NCI-H1417 (cell line): ENCODE measurements at regions not wholly inside any gene's neighbourhood (a gene's known extent, or its start where the extent isn't known, plus 50 kb on each side); places are given as distances from the start of the nearest gene placed in this dataset.
"Not testable (repeated sequence)": the region's sequence is repeated elsewhere in the genome, so short reads cannot be mapped to it uniquely, and the experiment has no call there.

Experiments used
- DNase-seq, 3 experiments: peaks; one replicate each; lab custom pipeline; 2025; lab: John Stamatoyannopoulos, UW

- DNase-seq = no peak
These were observed 537.5 kb downstream of the BTBD3 start for GRCh38 chr20:12455148-12455547.

- no peak for DNase-seq
These were observed 540.5 kb downstream of the BTBD3 start for GRCh38 chr20:12458241-12458640.

GRCh38 chr20:12464036-12464435 lies 544.7 kb upstream of the SPTLC3 start:
- DNase-seq = no peak

GRCh38 chr20:12466915-12467314 lies 541.9 kb upstream of the SPTLC3 start:
- peak in 2 of 3 experiments; percentile 53 to 86 for DNase-seq

GRCh38 chr20:12467758-12468157 lies 541.0 kb upstream of the SPTLC3 start:
- DNase-seq = peak; percentile 23 to 99 (median 88)

- DNase-seq = no peak
These were observed 526.1 kb upstream of the SPTLC3 start for GRCh38 chr20:12482661-12483060.

GRCh38 chr20:12502443-12502842 lies 506.3 kb upstream of the SPTLC3 start:
- peak in 1 of 3 experiments; percentile 17 for DNase-seq

GRCh38 chr20:12504779-12505178 lies 504.0 kb upstream of the SPTLC3 start:
- DNase-seq = no peak

- no peak for DNase-seq
These were observed 497.3 kb upstream of the SPTLC3 start for GRCh38 chr20:12511499-12511898.

GRCh38 chr20:12512755-12513154 lies 496.0 kb upstream of the SPTLC3 start:
- DNase-seq = no peak

- no peak for DNase-seq
These were observed 480.7 kb upstream of the SPTLC3 start for GRCh38 chr20:12528104-12528503.

- peak; percentile 67 to 83 (median 71) for DNase-seq
These were observed 480.2 kb upstream of the SPTLC3 start for GRCh38 chr20:12528591-12529041.

GRCh38 chr20:12531626-12532025 lies 477.1 kb upstream of the SPTLC3 start:
- DNase-seq = no peak

- DNase-seq = no peak
These were observed 473.5 kb upstream of the SPTLC3 start for GRCh38 chr20:12535316-12535715.

GRCh38 chr20:12535770-12536169 lies 473.0 kb upstream of the SPTLC3 start:
- DNase-seq = no peak

- DNase-seq = peak in 2 of 3 experiments; percentile 57 to 90
These were observed 454.3 kb upstream of the SPTLC3 start for GRCh38 chr20:12554426-12554825.

GRCh38 chr20:12555369-12555768 lies 453.4 kb upstream of the SPTLC3 start:
- peak in 1 of 3 experiments; percentile 56 for DNase-seq

GRCh38 chr20:12555849-12556248 lies 452.9 kb upstream of the SPTLC3 start:
- DNase-seq = not testable (repeated sequence)

GRCh38 chr20:12557224-12557623 lies 451.5 kb upstream of the SPTLC3 start:
- DNase-seq = no peak

GRCh38 chr20:12564979-12565378 lies 443.8 kb upstream of the SPTLC3 start:
- no peak for DNase-seq

GRCh38 chr20:12566596-12566995 lies 442.2 kb upstream of the SPTLC3 start:
- DNase-seq = no peak

GRCh38 chr20:12570371-12570770 lies 438.4 kb upstream of the SPTLC3 start:
- DNase-seq = peak; percentile 7 to 57 (median 11)

- no peak for DNase-seq
These were observed 435.3 kb upstream of the SPTLC3 start for GRCh38 chr20:12573442-12573841.

- no peak for DNase-seq
These were observed 433.2 kb upstream of the SPTLC3 start for GRCh38 chr20:12575352-12576095.
